ENCODE measurements at regions not wholly inside any gene's neighbourhood (a gene's known extent, or its start where the extent isn't known, plus 50 kb on each side); places are given as distances from the start of the nearest gene placed in this dataset.

DNA sequence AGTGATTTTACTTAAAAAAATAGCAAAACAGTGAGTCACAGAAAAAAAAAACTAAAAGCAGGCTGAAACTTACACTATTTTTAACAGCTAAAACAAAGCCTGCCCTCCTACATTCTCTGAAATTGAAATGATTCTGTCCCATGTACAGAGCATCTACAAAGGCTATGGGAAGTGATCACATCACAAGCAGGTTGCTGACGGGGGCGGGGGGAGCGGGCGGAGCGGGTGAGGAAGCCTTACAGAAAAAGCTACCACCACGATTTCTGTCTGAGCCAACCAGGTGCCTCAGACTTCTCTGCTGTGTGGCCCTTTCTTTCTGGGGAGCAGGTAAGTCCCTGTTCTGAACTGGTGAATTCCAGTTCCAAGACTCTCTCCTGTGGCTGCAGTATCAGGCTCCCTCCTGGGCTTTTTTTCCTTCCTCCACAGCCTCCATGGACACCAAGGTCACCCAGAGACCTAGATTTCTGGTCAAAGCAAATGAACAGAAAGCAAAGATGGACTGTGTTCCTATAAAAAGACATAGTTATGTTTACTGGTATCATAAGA is 104.9 kb downstream of the ANKRD18B start:
- H2BK120ac ChIP-seq (ENCODE audit: low read depth, low read length), result no peak overlapping the region
- H3K4me2 ChIP-seq (ENCODE audit: low read depth, low read length), result no peak overlapping the region
- DNase-seq, result no peak
- H3K56ac ChIP-seq (ENCODE audit: extremely low read depth, insufficient read depth, low read length), result no peak overlapping the region
- ChIA-PET CTCF (no interaction called here), POLR2A (ENCODE audit: unreplicated experiment) (no interaction called here)
- dilution Hi-C loops (cut with HindIII; ENCODE audit: low sequenced_read_pairs, unreplicated experiment) (no loop called here), in situ Hi-C loops (cut with MboI; ENCODE audit: low sequenced_read_pairs) (no loop called here), intact Hi-C loops (cut with micrococcal nuclease) (loop anchor here (10.0 kb wide), 2 partner anchors 224 to 296 kb away; partner anchors contain the start of gene AQP7)
- H3K9me3 ChIP-seq (ENCODE audit: control insufficient read depth, insufficient read depth, low read length), result no peaks in the 10 kb centered on the region
- no peak overlapping the region for H2AK5ac ChIP-seq (ENCODE audit: low read depth, low read length)
- no peaks in the 10 kb centered on the region for H4K20me1 ChIP-seq (ENCODE audit: insufficient read depth, low read length)
- H3K27ac ChIP-seq (ENCODE audit: insufficient read depth, low read length), result no peak overlapping the region
- no peak overlapping the region for H2AK9ac ChIP-seq (replicated peaks; ENCODE audit: low read depth, low read length, poor library complexity)
- BruUV-seq (replicated peaks), result no TSS peak
- H2AFZ ChIP-seq (replicated peaks; ENCODE audit: low read length, poor library complexity), result no peak overlapping the region
- H3K27me3 ChIP-seq (ENCODE audit: control insufficient read depth, insufficient read depth, low read length), result peaks cover 25% of the 10 kb centered on the region
- H4K5ac ChIP-seq (ENCODE audit: low read depth, low read length), result no peak overlapping the region
- H3K4me3 ChIP-seq (ENCODE audit: insufficient read depth, low read depth, low read length), result no peak overlapping the region
- H3K4ac ChIP-seq (ENCODE audit: low read depth, low read length), result no peak overlapping the region
- no peak overlapping the region for H3K14ac ChIP-seq (replicated peaks; ENCODE audit: low read depth, low read length)
- H2BK20ac ChIP-seq (ENCODE audit: low read depth, low read length), result no peak overlapping the region
- no peaks in the 10 kb centered on the region for H3K79me1 ChIP-seq (ENCODE audit: low read depth in 1 of 2, low read length in 2 of 2)
- H3K23ac ChIP-seq (ENCODE audit: low read depth, low read length), result no peak overlapping the region
- H3K9ac ChIP-seq (ENCODE audit: low read depth, low read length), result no peak overlapping the region
- TF ChIP-seq CHD1 (IDR thresholded peaks at IDR 0.05; ENCODE audit: low read depth, low read length) (no peak), MAFK (IDR thresholded peaks at IDR 0.05; ENCODE audit: low read depth, low read length) (no peak), MXI1 (IDR thresholded peaks at IDR 0.05; ENCODE audit: borderline replicate concordance, low read depth, low read length) (no peak), POLR2A (IDR thresholded peaks at IDR 0.05; ENCODE audit: low read depth, low read length) (no peak), CTCF (conservative IDR thresholded peaks at IDR 0.05; ENCODE audit: low read depth, low read length) (no peak), RAD21 (IDR thresholded peaks at IDR 0.05; ENCODE audit: low read length) (no peak), SMC3 (IDR thresholded peaks at IDR 0.05; ENCODE audit: low read depth, low read length) (no peak), ELK1 (IDR thresholded peaks at IDR 0.05; ENCODE audit: borderline replicate concordance, low read depth, low read length) (no peak), BHLHE40 (IDR thresholded peaks at IDR 0.05; ENCODE audit: low read depth, low read length) (no peak)
- no peaks in the 10 kb centered on the region for H3K36me3 ChIP-seq (ENCODE audit: control insufficient read depth, insufficient read depth, low read length)
- no peak for ATAC-seq (ENCODE audit: low read depth)
- no peaks in the 10 kb centered on the region for H3K4me1 ChIP-seq (ENCODE audit: control insufficient read depth, insufficient read depth, low read length)
- no peak overlapping the region for H2BK5ac ChIP-seq (ENCODE audit: low read depth, low read length, poor library complexity, severe bottlenecking)
- no peaks in the 10 kb centered on the region for H3K9me1 ChIP-seq (ENCODE audit: insufficient read depth, low read length)
- no peak overlapping the region for H3K18ac ChIP-seq (ENCODE audit: low read depth, low read length)
- no peak overlapping the region for H4K91ac ChIP-seq (ENCODE audit: insufficient read depth, low read depth, low read length)
- no peak overlapping the region for H2BK15ac ChIP-seq (ENCODE audit: low read depth, low read length)
- H4K8ac ChIP-seq (ENCODE audit: low read depth in 2 of 2, low read length in 2 of 2), result no peak overlapping the region
- 60% methylated on average over 2 of the region's 6 CpGs; no CpG with 5 or more reads in 1 of the 2 experiments for WGBS, 2 experiments (ENCODE audit: extremely low coverage in 2 of 2, insufficient read length in 1 of 2)

Measured in IMR-90 (cell line).